ENCODE measurements at regions not wholly inside any gene's neighbourhood (a gene's known extent, or its start where the extent isn't known, plus 50 kb on each side); places are given as distances from the start of the nearest gene placed in this dataset.
"Not testable (repeated sequence)": the region's sequence is repeated elsewhere in the genome, so short reads cannot be mapped to it uniquely, and the experiment has no call there.

GRCh38 chr7:70895337-70896200 lies 236.4 kb upstream of the GALNT17 start:
- DNase-seq (ENCODE audit: insufficient read length, low spot score); FAIRE-seq: not testable (repeated sequence)

GRCh38 chr7:70907259-70908247 lies 224.4 kb upstream of the GALNT17 start:
- FAIRE-seq, result no peak
- no peak for DNase-seq (ENCODE audit: insufficient read length, low spot score)

GRCh38 chr7:70913924-70914323 lies 218.0 kb upstream of the GALNT17 start:
- DNase-seq (ENCODE audit: insufficient read length, low spot score), result no peak
- no peak for FAIRE-seq

GRCh38 chr7:70915067-70915466 lies 216.9 kb upstream of the GALNT17 start:
- DNase-seq (ENCODE audit: insufficient read length, low spot score) (no peak), FAIRE-seq (no peak)

GRCh38 chr7:70919481-70920073 lies 212.4 kb upstream of the GALNT17 start:
- no peak for FAIRE-seq
- no peak for DNase-seq (ENCODE audit: insufficient read length, low spot score)

- DNase-seq (ENCODE audit: insufficient read length, low spot score), result no peak
- no peak for FAIRE-seq
Measured at GRCh38 chr7:70920876-70921275, 211.1 kb upstream of the GALNT17 start.

- DNase-seq (ENCODE audit: insufficient read length, low spot score), result no peak
Measured at GRCh38 chr7:70923181-70923845, 208.6 kb upstream of the GALNT17 start.

GRCh38 chr7:70925411-70926115 lies 206.4 kb upstream of the GALNT17 start:
- DNase-seq (ENCODE audit: insufficient read length, low spot score) (no peak), FAIRE-seq (no peak)

More at GRCh38 chr7:70923181-70923845, 208.6 kb upstream of the GALNT17 start:
- no peak for FAIRE-seq

- no peak for DNase-seq (ENCODE audit: insufficient read length, low spot score)
- no peak for FAIRE-seq
Measured at GRCh38 chr7:70926666-70927065, 205.3 kb upstream of the GALNT17 start.

- DNase-seq (ENCODE audit: insufficient read length, low spot score) (no peak), FAIRE-seq (no peak)
Measured at GRCh38 chr7:70935311-70935710, 196.6 kb upstream of the GALNT17 start.

- no peak for FAIRE-seq
- no peak for DNase-seq (ENCODE audit: insufficient read length, low spot score)
Measured at GRCh38 chr7:70935854-70936253, 196.1 kb upstream of the GALNT17 start.

- FAIRE-seq, result no peak
- DNase-seq (ENCODE audit: insufficient read length, low spot score), result no peak
Measured at GRCh38 chr7:70937424-70937823, 194.5 kb upstream of the GALNT17 start.

GRCh38 chr7:70940597-70940996 lies 191.3 kb upstream of the GALNT17 start:
- FAIRE-seq (no peak), DNase-seq (ENCODE audit: insufficient read length, low spot score) (no peak)

- FAIRE-seq (no peak), DNase-seq (ENCODE audit: insufficient read length, low spot score) (no peak)
Measured at GRCh38 chr7:70942791-70943190, 189.2 kb upstream of the GALNT17 start.

GRCh38 chr7:70944516-70944915 lies 187.4 kb upstream of the GALNT17 start:
- DNase-seq (ENCODE audit: insufficient read length, low spot score) (no peak), FAIRE-seq (no peak)

- no peak for DNase-seq (ENCODE audit: insufficient read length, low spot score)
- FAIRE-seq, result no peak
Measured at GRCh38 chr7:70947181-70947580, 184.8 kb upstream of the GALNT17 start.

GRCh38 chr7:70949862-70950261 lies 182.1 kb upstream of the GALNT17 start:
- DNase-seq (ENCODE audit: insufficient read length, low spot score) (no peak), FAIRE-seq (no peak)

GRCh38 chr7:70951271-70951962 lies 180.5 kb upstream of the GALNT17 start:
- DNase-seq (ENCODE audit: insufficient read length, low spot score) (no peak), FAIRE-seq (no peak)

- no peak for FAIRE-seq
Measured at GRCh38 chr7:70952311-70952710, 179.6 kb upstream of the GALNT17 start.

More at GRCh38 chr7:70952311-70952710, 179.6 kb upstream of the GALNT17 start:
- no peak for DNase-seq (ENCODE audit: insufficient read length, low spot score)
